ENCODE measurements at regions not wholly inside any gene's neighbourhood (a gene's known extent, or its start where the extent isn't known, plus 50 kb on each side); places are given as distances from the start of the nearest gene placed in this dataset.

GRCh38 chr6:131367206-131367873 lies 205.7 kb upstream of the ARG1 start:
- no peak for ATAC-seq (ENCODE audit: low read depth in 2 of 2)
- peak overlapping the region in 3 of 8 donors; percentile 10 to 60 (median 53) for H3K4me3 Mint-ChIP-seq
- peaks cover 32 to 46% (median 34%) of the 10 kb centered on the region in 3 donors for H3K4me1 Mint-ChIP-seq
- no peaks in the 10 kb centered on the region for H3K36me3 Mint-ChIP-seq
- peaks cover 0 to 2% (median 0%) of the 10 kb centered on the region in 7 donors for H3K9me3 Mint-ChIP-seq
- H3K27ac Mint-ChIP-seq: no peak overlapping the region
- DNase-seq: no peak
- no peaks in the 10 kb centered on the region for H3K27me3 Mint-ChIP-seq

GRCh38 chr6:131368198-131368911 lies 204.7 kb upstream of the ARG1 start:
- Mint-ChIP-seq H3K4me1 (peaks cover 32 to 46% (median 34%) of the 10 kb centered on the region in 3 donors), H3K27ac (peak overlapping the region; percentile 57 to 95 (median 84)), H3K27me3 (no peaks in the 10 kb centered on the region), H3K9me3 (peaks cover 0 to 2% (median 0%) of the 10 kb centered on the region in 7 donors), H3K36me3 (no peaks in the 10 kb centered on the region), H3K4me3 (peak overlapping the region in 7 of 8 donors; percentile 72 to 89 (median 84))
- peak; percentile 28 for DNase-seq
- peak; percentile 78 to 81 for ATAC-seq (ENCODE audit: low read depth in 2 of 2)

- Mint-ChIP-seq H3K4me3 (no peak overlapping the region), H3K9me3 (peaks cover 0 to 2% (median 0%) of the 10 kb centered on the region in 7 donors), H3K27me3 (no peaks in the 10 kb centered on the region), H3K4me1 (peaks cover 20 to 27% (median 25%) of the 10 kb centered on the region in 3 donors), H3K36me3 (no peaks in the 10 kb centered on the region), H3K27ac (no peak overlapping the region)
- no peak for ATAC-seq (ENCODE audit: low read depth in 2 of 2)
- no peak for DNase-seq
These were observed 200.5 kb upstream of the ARG1 start for GRCh38 chr6:131372535-131372934.

- Mint-ChIP-seq H3K9me3 (peaks cover 0 to 2% (median 0%) of the 10 kb centered on the region in 7 donors), H3K36me3 (no peaks in the 10 kb centered on the region), H3K27ac (peak overlapping the region in 3 of 6 donors; percentile 14 to 24 (median 17)), H3K27me3 (no peaks in the 10 kb centered on the region), H3K4me3 (no peak overlapping the region), H3K4me1 (peaks cover 24 to 28% (median 26%) of the 10 kb centered on the region in 3 donors)
- ATAC-seq (ENCODE audit: low read depth in 2 of 2): no peak
- DNase-seq: no peak
These were observed 195.8 kb upstream of the ARG1 start for GRCh38 chr6:131377112-131377705.

- Mint-ChIP-seq H3K4me3 (no peak overlapping the region), H3K9me3 (peaks cover 0 to 2% (median 0%) of the 10 kb centered on the region in 7 donors), H3K27me3 (peaks cover 0 to 3% (median 0%) of the 10 kb centered on the region in 3 donors), H3K27ac (peak overlapping the region in 2 of 6 donors; percentile 15 to 74), H3K36me3 (no peaks in the 10 kb centered on the region), H3K4me1 (peaks cover 24 to 28% (median 26%) of the 10 kb centered on the region in 3 donors)
- ATAC-seq (ENCODE audit: low read depth in 2 of 2) (no peak), DNase-seq (no peak)
These were observed 194.2 kb upstream of the ARG1 start for GRCh38 chr6:131378874-131379273.

GRCh38 chr6:131379948-131380347 lies 193.1 kb upstream of the ARG1 start:
- no peak overlapping the region for H3K27ac Mint-ChIP-seq
- no peaks in the 10 kb centered on the region for H3K36me3 Mint-ChIP-seq
- ATAC-seq (ENCODE audit: low read depth in 2 of 2) (no peak), DNase-seq (no peak)
- peaks cover 0 to 3% (median 0%) of the 10 kb centered on the region in 3 donors for H3K27me3 Mint-ChIP-seq
- peaks cover 24 to 28% (median 26%) of the 10 kb centered on the region in 3 donors for H3K4me1 Mint-ChIP-seq
- H3K4me3 Mint-ChIP-seq: no peak overlapping the region
- H3K9me3 Mint-ChIP-seq: peaks cover 0 to 2% (median 0%) of the 10 kb centered on the region in 7 donors

GRCh38 chr6:131381052-131381708 lies 191.8 kb upstream of the ARG1 start:
- peaks cover 0 to 5% (median 3%) of the 10 kb centered on the region in 3 donors for H3K27me3 Mint-ChIP-seq
- peaks cover 24 to 28% (median 26%) of the 10 kb centered on the region in 3 donors for H3K4me1 Mint-ChIP-seq
- peaks cover 0 to 5% of the 10 kb centered on the region in 2 donors for H3K36me3 Mint-ChIP-seq
- ATAC-seq (ENCODE audit: low read depth in 2 of 2) (peak in 1 of 2 donors; percentile 39), DNase-seq (no peak)
- H3K4me3 Mint-ChIP-seq: peak overlapping the region in 4 of 8 donors; percentile 12 to 55 (median 26)
- H3K9me3 Mint-ChIP-seq: peaks cover 0 to 2% (median 0%) of the 10 kb centered on the region in 7 donors
- H3K27ac Mint-ChIP-seq: peak overlapping the region; percentile 8 to 92 (median 51)

- Mint-ChIP-seq H3K27ac (peak overlapping the region in 2 of 6 donors; percentile 8 to 58), H3K27me3 (peaks cover 0 to 7% (median 3%) of the 10 kb centered on the region in 3 donors), H3K36me3 (peaks cover 0 to 6% of the 10 kb centered on the region in 2 donors), H3K9me3 (peaks cover 0 to 2% (median 0%) of the 10 kb centered on the region in 7 donors), H3K4me3 (no peak overlapping the region), H3K4me1 (peaks cover 24 to 28% (median 26%) of the 10 kb centered on the region in 3 donors)
- ATAC-seq (ENCODE audit: low read depth in 2 of 2): no peak
- no peak for DNase-seq
These were observed 191.3 kb upstream of the ARG1 start for GRCh38 chr6:131381709-131382093.

- no peak for DNase-seq
- Mint-ChIP-seq H3K27ac (peak overlapping the region in 1 of 6 donors; percentile 35), H3K4me3 (no peak overlapping the region), H3K27me3 (peaks cover 0 to 7% (median 3%) of the 10 kb centered on the region in 3 donors), H3K36me3 (peaks cover 0 to 6% of the 10 kb centered on the region in 2 donors), H3K9me3 (peaks cover 0 to 2% (median 0%) of the 10 kb centered on the region in 7 donors), H3K4me1 (peaks cover 16 to 20% (median 19%) of the 10 kb centered on the region in 3 donors)
- no peak for ATAC-seq (ENCODE audit: low read depth in 2 of 2)
These were observed 190.4 kb upstream of the ARG1 start for GRCh38 chr6:131382631-131383030.

GRCh38 chr6:131383421-131384411 lies 189.3 kb upstream of the ARG1 start:
- H3K9me3 Mint-ChIP-seq: peaks cover 0 to 2% (median 0%) of the 10 kb centered on the region in 7 donors
- DNase-seq (no peak), ATAC-seq (ENCODE audit: low read depth in 2 of 2) (no peak)
- H3K4me3 Mint-ChIP-seq: no peak overlapping the region
- peaks cover 0 to 6% of the 10 kb centered on the region in 2 donors for H3K36me3 Mint-ChIP-seq
- H3K27ac Mint-ChIP-seq: peak overlapping the region in 4 of 6 donors; percentile 43 to 74 (median 54)
- peaks cover 0 to 7% (median 3%) of the 10 kb centered on the region in 3 donors for H3K27me3 Mint-ChIP-seq
- H3K4me1 Mint-ChIP-seq: peaks cover 12 to 20% (median 17%) of the 10 kb centered on the region in 3 donors

- H3K4me1 Mint-ChIP-seq: peaks cover 2 to 16% (median 4%) of the 10 kb centered on the region in 3 donors
These were observed 185.2 kb upstream of the ARG1 start for GRCh38 chr6:131387562-131388447.

More at GRCh38 chr6:131387562-131388447, 185.2 kb upstream of the ARG1 start:
- DNase-seq (no peak), ATAC-seq (ENCODE audit: low read depth in 2 of 2) (no peak)
- H3K27me3 Mint-ChIP-seq: peaks cover 0 to 7% (median 3%) of the 10 kb centered on the region in 3 donors
- H3K36me3 Mint-ChIP-seq: peaks cover 0 to 6% of the 10 kb centered on the region in 2 donors
- H3K4me3 Mint-ChIP-seq: no peak overlapping the region
- no peak overlapping the region for H3K27ac Mint-ChIP-seq
- peaks cover 0 to 4% (median 1%) of the 10 kb centered on the region in 7 donors for H3K9me3 Mint-ChIP-seq
